NT2/D1 (cell line): ENCODE measurements at regions not wholly inside any gene's neighbourhood (a gene's known extent, or its start where the extent isn't known, plus 50 kb on each side); places are given as distances from the start of the nearest gene placed in this dataset.

Source experiments
- SUZ12 ChIP-seq: IDR thresholded peaks from 2 replicates; pipeline ENCODE4 v1.6.1; 2011; ENCODE audit not compliant: insufficient read length, insufficient read depth; ENCODE audit errors: extremely low read depth
- YY1 ChIP-seq: IDR thresholded peaks from 2 replicates; pipeline ENCODE4 v1.6.1; 2011; ENCODE audit not compliant: insufficient read length, insufficient read depth

DNA sequence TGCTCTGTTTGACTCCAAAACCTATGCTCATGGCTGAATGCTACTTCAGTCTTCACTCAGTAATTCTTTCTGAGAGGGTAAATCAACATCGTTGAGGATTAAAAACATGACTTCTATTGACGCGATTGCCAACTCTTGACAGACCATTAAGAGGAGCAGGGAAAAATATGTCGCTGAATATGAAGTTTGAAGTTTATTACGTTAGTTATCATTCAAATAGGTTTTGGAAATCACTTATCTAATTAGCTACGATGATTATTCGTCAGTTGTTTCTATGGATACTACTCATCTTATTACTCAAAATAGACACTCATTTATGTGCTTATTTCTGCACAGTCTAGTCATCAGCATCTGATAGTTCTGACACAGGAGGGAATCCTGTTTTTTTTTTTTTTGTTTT lies 279.2 kb upstream of the TBL1XR1 start:
- TF ChIP-seq SUZ12 = no peak
- TF ChIP-seq YY1 = no peak
